OCI-LY7 (cell line): ENCODE measurements at regions not wholly inside any gene's neighbourhood (a gene's known extent, or its start where the extent isn't known, plus 50 kb on each side); places are given as distances from the start of the nearest gene placed in this dataset.

Source experiments
- BruUV-seq: library from RNA; stranded (reverse); fragments of 400-500 nt; replicated peaks from 2 replicates; lab custom pipeline; 2021; lab: Mats Ljungman, UMichigan
- CTCF ChIA-PET: fragments of 300-600 bp; sonication (Branson Sonifier 250); formaldehyde crosslinking; loops from one replicate; lab custom pipeline; 2022; ENCODE audit warnings: antibody characterized with exemption; ENCODE audit not compliant: unreplicated experiment; lab: Charles Lee
- POLR2A ChIA-PET: fragments of 300-600 bp; sonication (Branson Sonifier 250); formaldehyde crosslinking; loops from one replicate; lab custom pipeline; 2022; ENCODE audit warnings: antibody characterized with exemption; lab: Charles Lee
- DNase-seq: peaks from one replicate; pipeline ENCODE4 v3.0.0-alpha.2; 2015; ENCODE audit warnings: low spot score
- H2AFZ ChIP-seq: fragments of 200-600 bp; sonication (generic), shearing (Covaris generic); 2 replicates; pipeline ENCODE4 v1.6.1; 2014; ENCODE audit warnings: mild to moderate bottlenecking, antibody characterized with exemption, low read length, moderate library complexity
- H3K27ac ChIP-seq: fragments of 200-600 bp; sonication (generic); 2 replicates; pipeline ENCODE4 v1.5.1; 2014; ENCODE audit warnings: mixed run types, low read depth, mild to moderate bottlenecking, moderate library complexity, low read length, inconsistent platforms; ENCODE audit not compliant: poor library complexity, severe bottlenecking
- H3K36me3 ChIP-seq: fragments of 200-600 bp; sonication (generic); 2 replicates; pipeline ENCODE4 v1.6.1; 2014; ENCODE audit warnings: mild to moderate bottlenecking, antibody characterized with exemption, low read length, moderate library complexity, mixed read lengths; ENCODE audit not compliant: insufficient read depth
- H3K4me1 ChIP-seq: fragments of 200-600 bp; sonication (generic); 2 replicates; pipeline ENCODE4 v1.5.1; 2014; ENCODE audit warnings: mild to moderate bottlenecking, low read length; ENCODE audit not compliant: insufficient read depth, poor library complexity, severe bottlenecking
- H3K4me2 ChIP-seq: fragments of 200-600 bp; sonication (generic); 2 replicates; pipeline ENCODE4 v1.6.1; 2014; ENCODE audit warnings: mild to moderate bottlenecking, low read length
- H3K4me3 ChIP-seq: fragments of 200-600 bp; sonication (generic); 2 replicates; pipeline ENCODE4 v1.5.1; 2014; ENCODE audit warnings: mild to moderate bottlenecking, low read depth, low read length; ENCODE audit not compliant: poor library complexity, severe bottlenecking
- H3K79me2 ChIP-seq: fragments of 200-600 bp; sonication (generic); 2 replicates; pipeline ENCODE4 v1.6.1; 2016; ENCODE audit warnings: low read depth, mild to moderate bottlenecking, low read length, moderate library complexity, mixed read lengths; ENCODE audit not compliant: insufficient read depth
- H3K9me2 ChIP-seq: fragments of 200-600 bp; sonication (generic); 2 replicates; pipeline ENCODE4 v1.6.1; 2016; ENCODE audit warnings: mild to moderate bottlenecking, low read length, mixed read lengths; ENCODE audit not compliant: insufficient read depth
- H3K9me3 ChIP-seq: fragments of 200-600 bp; sonication (generic); 2 replicates; pipeline ENCODE4 v1.6.1; 2014; ENCODE audit warnings: mild to moderate bottlenecking, mixed run types, low read length, mixed read lengths
- H4K20me1 ChIP-seq: fragments of 200-600 bp; sonication (generic); 2 replicates; pipeline ENCODE4 v1.6.1; 2014; ENCODE audit warnings: mild to moderate bottlenecking, antibody characterized with exemption, low read length, moderate library complexity, mixed read lengths; ENCODE audit not compliant: insufficient read depth
- EZH2phosphoT487 ChIP-seq: fragments of 200-600 bp; sonication (generic); IDR thresholded peaks from 2 replicates; pipeline ENCODE4 v1.6.1; 2018; ENCODE audit warnings: low read depth, borderline replicate concordance, mild to moderate bottlenecking, mixed run types, antibody characterized with exemption, low read length, moderate library complexity, mixed read lengths
- intact Hi-C: fragments of 100-400 bp; cut with micrococcal nuclease; formaldehyde crosslinking; loops from one replicate; pipeline ENCODE4 v1.10.0; 2022; ENCODE audit not compliant: unreplicated experiment
- TF ChIP-seq, protein P1 (sequence below): fragments of 200-600 bp; sonication (generic); conservative IDR thresholded peaks from 2 replicates; pipeline ENCODE4 v1.5.1; 2014; ENCODE audit warnings: mild to moderate bottlenecking, antibody characterized with exemption, low read length, moderate library complexity, mixed read lengths

DNA sequence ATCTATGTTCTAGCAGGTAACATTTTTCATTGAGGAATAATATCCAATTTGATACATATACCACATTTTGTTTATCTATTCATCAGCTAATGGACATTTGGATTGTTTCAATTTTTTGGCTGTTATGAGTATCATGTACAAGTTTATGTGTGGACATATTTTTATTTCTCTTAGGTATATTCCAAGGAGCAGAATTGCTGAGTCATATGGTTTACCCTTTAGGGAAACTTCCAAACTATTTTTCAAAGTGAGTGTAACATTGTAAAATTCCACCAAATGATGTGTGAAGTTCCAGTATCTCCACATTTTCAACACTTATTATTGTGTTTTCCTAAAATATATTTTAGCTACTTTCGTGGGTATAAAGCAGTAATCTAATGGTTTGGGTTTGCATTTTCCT, 1789.9 kb downstream of the MRPL39 start:
- H3K79me2 ChIP-seq = no peaks in the 10 kb centered on the region
- CTCF ChIA-PET = no interaction called here

GRCh38 chr21:23812485-23812884, 1794.8 kb downstream of the MRPL39 start:
- TF ChIP-seq EZH2phosphoT487 = no peak
- TF ChIP-seq, protein P1, sequence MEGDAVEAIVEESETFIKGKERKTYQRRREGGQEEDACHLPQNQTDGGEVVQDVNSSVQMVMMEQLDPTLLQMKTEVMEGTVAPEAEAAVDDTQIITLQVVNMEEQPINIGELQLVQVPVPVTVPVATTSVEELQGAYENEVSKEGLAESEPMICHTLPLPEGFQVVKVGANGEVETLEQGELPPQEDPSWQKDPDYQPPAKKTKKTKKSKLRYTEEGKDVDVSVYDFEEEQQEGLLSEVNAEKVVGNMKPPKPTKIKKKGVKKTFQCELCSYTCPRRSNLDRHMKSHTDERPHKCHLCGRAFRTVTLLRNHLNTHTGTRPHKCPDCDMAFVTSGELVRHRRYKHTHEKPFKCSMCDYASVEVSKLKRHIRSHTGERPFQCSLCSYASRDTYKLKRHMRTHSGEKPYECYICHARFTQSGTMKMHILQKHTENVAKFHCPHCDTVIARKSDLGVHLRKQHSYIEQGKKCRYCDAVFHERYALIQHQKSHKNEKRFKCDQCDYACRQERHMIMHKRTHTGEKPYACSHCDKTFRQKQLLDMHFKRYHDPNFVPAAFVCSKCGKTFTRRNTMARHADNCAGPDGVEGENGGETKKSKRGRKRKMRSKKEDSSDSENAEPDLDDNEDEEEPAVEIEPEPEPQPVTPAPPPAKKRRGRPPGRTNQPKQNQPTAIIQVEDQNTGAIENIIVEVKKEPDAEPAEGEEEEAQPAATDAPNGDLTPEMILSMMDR = no peak
- no peak for DNase-seq
- H3K4me3 ChIP-seq = no peak overlapping the region
- CTCF ChIA-PET = no interaction called here
- H3K27ac ChIP-seq = no peak overlapping the region
- no TSS peak for BruUV-seq
- intact Hi-C loops = no loop called here
- H3K4me2 ChIP-seq = no peak overlapping the region
- no peaks in the 10 kb centered on the region for H3K4me1 ChIP-seq
- H4K20me1 ChIP-seq = no peaks in the 10 kb centered on the region
- no peaks in the 10 kb centered on the region for H3K9me2 ChIP-seq
- 0 out of 2 replicates have a peak, but pooled peaks cover 14% of the 10 kb centered on the region for H3K9me3 ChIP-seq
- no peaks in the 10 kb centered on the region for H3K36me3 ChIP-seq
- H2AFZ ChIP-seq = no peak overlapping the region
- POLR2A ChIA-PET = no interaction called here
- no peaks in the 10 kb centered on the region for H3K79me2 ChIP-seq

More for the DNA sequence above, 1789.9 kb downstream of the MRPL39 start:
- no TSS peak for BruUV-seq
- Histone ChIP-seq H4K20me1 (no peaks in the 10 kb centered on the region), H3K4me1 (no peaks in the 10 kb centered on the region), H3K27ac (no peak overlapping the region), H3K4me2 (no peak overlapping the region), H2AFZ (no peak overlapping the region), H3K36me3 (no peaks in the 10 kb centered on the region), H3K4me3 (no peak overlapping the region), H3K9me2 (no peaks in the 10 kb centered on the region), H3K9me3 (peaks cover 13% of the 10 kb centered on the region; the same call in 1 of the 2 replicates)
- TF ChIP-seq, protein P1 = no peak
- TF ChIP-seq EZH2phosphoT487 = no peak
- POLR2A ChIA-PET = no interaction called here
- DNase-seq = no peak
- intact Hi-C loops = no loop called here

- POLR2A ChIA-PET = interaction anchor here (0.5 kb wide), 1 partner anchor 453 kb away, joined by 3 read pairs; no protein-coding TSS in a partner anchor
- no peaks in the 10 kb centered on the region for H3K36me3 ChIP-seq
- H3K4me1 ChIP-seq = no peaks in the 10 kb centered on the region
- intact Hi-C loops = no loop called here
- no peak overlapping the region for H3K4me2 ChIP-seq
- CTCF ChIA-PET = no interaction called here
- H3K9me2 ChIP-seq = no peaks in the 10 kb centered on the region
- DNase-seq = no peak
- H3K27ac ChIP-seq = no peak overlapping the region
- no peaks in the 10 kb centered on the region for H3K79me2 ChIP-seq
- H3K4me3 ChIP-seq = no peak overlapping the region
- no peak overlapping the region for H2AFZ ChIP-seq
- TF ChIP-seq EZH2phosphoT487 = no peak
- TF ChIP-seq, protein P1 = no peak
- no peaks in the 10 kb centered on the region for H4K20me1 ChIP-seq
- BruUV-seq = no TSS peak
- H3K9me3 ChIP-seq = 0 out of 2 replicates have a peak, but pooled peaks cover 14% of the 10 kb centered on the region
Observed at GRCh38 chr21:23811805-23812204, 1795.5 kb downstream of the MRPL39 start.
